IgD-negative memory B cell (primary cell): ENCODE measurements at regions not wholly inside any gene's neighbourhood (a gene's known extent, or its start where the extent isn't known, plus 50 kb on each side); places are given as distances from the start of the nearest gene placed in this dataset.

ENCODE experiments used
- H3K27ac Mint-ChIP-seq, 3 donors: one replicate each; pipeline ENCODE4 v1.8.0; 2020 to 2022; ENCODE audit warnings: mild to moderate bottlenecking in 3 of 3, mixed read lengths in 3 of 3, moderate library complexity in 1 of 3
- H3K27me3 Mint-ChIP-seq: one replicate; pipeline ENCODE4 v1.8.0; 2021; ENCODE audit warnings: mixed read lengths
- H3K36me3 Mint-ChIP-seq: one replicate; pipeline ENCODE4 v1.8.0; 2020; ENCODE audit warnings: mild to moderate bottlenecking, mixed read lengths
- H3K4me1 Mint-ChIP-seq, 3 donors: one replicate each; pipeline ENCODE4 v1.8.0; 2020 to 2022; ENCODE audit warnings: mixed read lengths in 3 of 3, mild to moderate bottlenecking in 1 of 3
- H3K4me3 Mint-ChIP-seq, 4 donors: one replicate each; pipeline ENCODE4 v1.8.0; 2020 to 2022; ENCODE audit warnings: mild to moderate bottlenecking in 4 of 4, mixed read lengths in 4 of 4, moderate library complexity in 3 of 4
- H3K9me3 Mint-ChIP-seq, 3 donors: one replicate each; pipeline ENCODE4 v1.8.0; 2020 to 2021; ENCODE audit warnings: mixed read lengths in 3 of 3, mild to moderate bottlenecking in 1 of 3

- Mint-ChIP-seq H3K4me1 (no peaks in the 10 kb centered on the region), H3K9me3 (no peaks in the 10 kb centered on the region), H3K27me3 (peaks cover 2% of the 10 kb centered on the region), H3K4me3 (no peak overlapping the region), H3K27ac (no peak overlapping the region), H3K36me3 (peaks cover 2% of the 10 kb centered on the region)
Measured at GRCh38 chr4:41436419-41436818, 101.5 kb upstream of the LIMCH1 start.

DNA sequence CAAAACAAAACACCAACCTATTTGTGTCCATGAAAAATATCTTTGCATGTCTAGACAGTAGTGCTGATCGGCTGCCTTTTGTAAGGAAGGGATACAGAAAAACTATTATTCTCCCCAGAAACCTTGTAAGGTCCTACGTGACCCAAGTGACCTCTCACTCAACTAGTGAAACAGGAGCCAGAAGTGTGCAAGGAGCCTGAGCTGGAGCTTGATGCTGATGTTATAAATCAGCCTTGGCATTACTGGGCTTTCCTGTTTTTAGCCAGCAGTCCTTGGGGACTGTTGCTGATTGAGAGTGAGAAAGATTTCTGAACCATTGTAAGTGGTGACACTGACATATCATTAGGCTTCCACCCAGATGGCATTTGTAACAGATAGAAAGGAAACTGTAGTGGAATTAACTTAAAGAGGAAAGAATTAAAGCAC lies 100.8 kb upstream of the LIMCH1 start:
- Mint-ChIP-seq H3K4me3 (no peak overlapping the region), H3K27me3 (peaks cover 2% of the 10 kb centered on the region), H3K36me3 (peaks cover 2% of the 10 kb centered on the region), H3K27ac (no peak overlapping the region), H3K9me3 (no peaks in the 10 kb centered on the region), H3K4me1 (no peaks in the 10 kb centered on the region)

- Mint-ChIP-seq H3K27me3 (no peaks in the 10 kb centered on the region), H3K36me3 (peaks cover 2% of the 10 kb centered on the region), H3K27ac (no peak overlapping the region)
Measured at GRCh38 chr4:41438931-41439297, 99.0 kb upstream of the LIMCH1 start.

GRCh38 chr4:41442810-41443209 lies 95.1 kb upstream of the LIMCH1 start:
- Mint-ChIP-seq H3K4me1 (no peaks in the 10 kb centered on the region), H3K9me3 (no peaks in the 10 kb centered on the region), H3K4me3 (no peak overlapping the region), H3K27me3 (no peaks in the 10 kb centered on the region), H3K36me3 (no peaks in the 10 kb centered on the region), H3K27ac (no peak overlapping the region)

More at GRCh38 chr4:41438931-41439297, 99.0 kb upstream of the LIMCH1 start:
- Mint-ChIP-seq H3K4me1 (no peaks in the 10 kb centered on the region), H3K4me3 (no peak overlapping the region), H3K9me3 (no peaks in the 10 kb centered on the region)

DNA sequence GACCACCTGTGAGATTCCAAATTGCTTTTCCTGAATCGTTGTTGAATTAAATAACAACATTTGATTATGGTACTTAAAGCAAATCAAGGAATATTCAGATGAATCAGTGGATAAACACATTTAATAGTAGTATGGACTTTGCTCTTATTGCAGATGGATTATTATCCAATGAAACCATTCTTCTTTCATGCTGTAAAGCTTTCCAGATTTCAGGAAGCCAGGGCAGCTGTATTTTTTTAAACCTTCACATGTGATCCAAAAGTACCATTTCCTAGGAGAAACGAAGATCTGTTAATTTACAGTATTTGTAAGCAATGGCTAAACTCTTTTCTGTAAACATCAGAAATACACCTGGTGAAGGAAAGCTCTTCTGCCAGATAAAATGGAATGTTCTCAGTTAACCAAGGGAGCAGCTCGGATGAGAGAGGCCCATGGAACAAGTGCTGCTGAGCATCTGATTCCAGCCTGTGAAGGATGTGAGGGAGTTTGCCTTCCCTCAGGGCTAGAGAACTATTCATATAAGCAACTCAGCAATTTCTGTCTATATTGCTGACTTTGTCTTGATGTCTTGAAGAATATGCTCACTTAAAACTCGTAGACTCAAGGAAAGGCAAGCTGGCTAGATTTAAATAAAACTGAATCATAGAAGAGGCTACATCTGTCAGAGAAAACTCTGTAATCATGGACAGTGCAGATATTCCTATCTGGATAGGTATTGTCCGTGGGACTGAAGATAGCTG lies 94.4 kb upstream of the LIMCH1 start:
- Mint-ChIP-seq H3K27ac (no peak overlapping the region), H3K4me3 (no peak overlapping the region), H3K9me3 (no peaks in the 10 kb centered on the region), H3K27me3 (no peaks in the 10 kb centered on the region), H3K4me1 (no peaks in the 10 kb centered on the region), H3K36me3 (no peaks in the 10 kb centered on the region)

- Mint-ChIP-seq H3K9me3 (peaks cover 0 to 2% (median 1%) of the 10 kb centered on the region in 3 donors), H3K27ac (no peak overlapping the region), H3K4me1 (no peaks in the 10 kb centered on the region), H3K4me3 (no peak overlapping the region), H3K36me3 (no peaks in the 10 kb centered on the region), H3K27me3 (no peaks in the 10 kb centered on the region)
Measured at GRCh38 chr4:41446391-41446790, 91.6 kb upstream of the LIMCH1 start.

GRCh38 chr4:41446981-41447725 lies 90.8 kb upstream of the LIMCH1 start:
- H3K4me3 Mint-ChIP-seq: no peak overlapping the region
- H3K27ac Mint-ChIP-seq: no peak overlapping the region
- no peaks in the 10 kb centered on the region for H3K36me3 Mint-ChIP-seq
- H3K4me1 Mint-ChIP-seq: no peaks in the 10 kb centered on the region
- peaks cover 0 to 5% (median 3%) of the 10 kb centered on the region in 3 donors for H3K9me3 Mint-ChIP-seq
- no peaks in the 10 kb centered on the region for H3K27me3 Mint-ChIP-seq

DNA sequence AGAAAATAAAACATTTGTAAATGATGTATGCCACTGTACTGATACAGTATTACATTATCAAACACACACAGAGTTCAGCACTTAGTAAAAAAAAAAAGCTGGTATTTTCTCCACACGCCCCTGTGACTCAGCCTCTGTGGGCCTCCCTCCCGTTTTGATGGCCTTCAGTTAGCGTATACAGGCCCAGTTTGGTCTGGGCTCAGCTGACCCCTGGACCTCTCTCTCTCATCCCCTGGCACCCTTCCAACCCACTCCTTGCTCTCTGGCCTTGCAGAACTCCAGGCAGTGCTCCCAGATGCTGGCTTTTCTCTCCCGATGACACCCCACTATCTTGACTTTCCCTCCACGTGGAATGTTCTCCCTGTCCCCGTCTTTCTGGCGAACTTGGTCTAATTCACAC lies 89.0 kb upstream of the LIMCH1 start:
- Mint-ChIP-seq H3K27me3 (no peaks in the 10 kb centered on the region), H3K9me3 (peaks cover 0 to 7% (median 3%) of the 10 kb centered on the region in 3 donors), H3K4me3 (no peak overlapping the region), H3K36me3 (no peaks in the 10 kb centered on the region), H3K4me1 (peaks cover 0 to 2% (median 0%) of the 10 kb centered on the region in 3 donors), H3K27ac (no peak overlapping the region)

DNA sequence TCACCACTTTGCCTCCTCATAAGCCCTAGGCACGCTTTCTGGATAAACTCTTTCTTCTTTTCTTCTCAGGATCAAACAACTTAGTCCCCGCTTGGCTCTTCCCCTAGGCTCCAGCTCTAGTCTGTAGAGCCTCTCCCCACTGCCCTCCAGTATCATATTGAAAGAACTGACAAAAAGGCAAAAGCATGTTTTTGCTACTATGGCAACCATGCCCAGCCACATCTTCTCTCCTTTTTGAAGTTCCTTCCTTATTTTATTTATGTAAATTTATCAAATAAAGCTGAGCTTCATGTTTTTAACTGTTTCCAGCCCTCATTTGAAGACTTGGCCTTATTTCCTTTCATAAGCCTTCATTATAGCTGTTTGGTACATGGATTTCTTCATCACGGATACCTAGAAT lies 86.0 kb upstream of the LIMCH1 start:
- H3K27ac Mint-ChIP-seq: no peak overlapping the region
- no peak overlapping the region for H3K4me3 Mint-ChIP-seq
- no peaks in the 10 kb centered on the region for H3K36me3 Mint-ChIP-seq
- H3K9me3 Mint-ChIP-seq: peaks cover 0 to 7% (median 3%) of the 10 kb centered on the region in 3 donors
- peaks cover 0 to 2% (median 0%) of the 10 kb centered on the region in 3 donors for H3K4me1 Mint-ChIP-seq
- no peaks in the 10 kb centered on the region for H3K27me3 Mint-ChIP-seq

DNA sequence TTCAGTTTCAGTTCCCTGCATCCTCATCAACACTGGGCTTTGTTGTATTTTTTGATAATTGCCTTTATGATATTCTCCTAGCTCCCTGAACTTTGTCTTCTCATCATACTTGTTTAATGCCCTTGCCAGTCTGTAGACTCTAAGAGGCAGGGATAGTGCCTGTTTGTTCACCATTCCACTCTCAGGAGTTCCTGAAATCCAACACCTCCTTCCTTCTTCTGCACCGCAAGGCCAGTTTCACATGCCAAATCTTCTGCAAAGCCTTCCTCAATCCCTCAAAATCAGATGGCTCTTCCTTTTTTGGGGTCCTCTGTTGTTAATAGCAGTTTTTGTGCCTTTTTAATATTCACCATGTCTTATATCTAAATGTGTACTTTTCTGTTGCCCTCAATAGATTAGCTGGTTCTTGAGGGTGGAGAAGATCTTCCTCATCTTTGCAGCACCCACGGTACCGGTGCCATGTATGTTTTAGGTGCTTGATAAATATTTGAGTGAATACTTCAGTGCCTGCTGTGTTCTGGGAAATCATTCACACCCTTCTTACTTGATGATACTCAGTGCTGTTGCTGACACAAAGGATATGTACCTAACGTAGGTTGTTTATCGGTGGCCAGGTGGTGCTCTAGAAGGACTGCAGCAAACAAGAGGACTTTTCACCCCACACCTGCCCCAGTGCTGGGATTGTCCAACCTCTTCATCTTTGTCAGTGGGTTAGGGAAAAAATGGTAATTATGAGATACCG lies 85.3 kb upstream of the LIMCH1 start:
- Mint-ChIP-seq H3K4me1 (peaks cover 0 to 2% (median 0%) of the 10 kb centered on the region in 3 donors), H3K9me3 (peaks cover 0 to 7% (median 3%) of the 10 kb centered on the region in 3 donors), H3K36me3 (no peaks in the 10 kb centered on the region), H3K27ac (no peak overlapping the region), H3K4me3 (no peak overlapping the region), H3K27me3 (no peaks in the 10 kb centered on the region)

GRCh38 chr4:41454423-41454822 lies 83.5 kb upstream of the LIMCH1 start:
- Mint-ChIP-seq H3K27ac (no peak overlapping the region), H3K27me3 (no peaks in the 10 kb centered on the region), H3K36me3 (no peaks in the 10 kb centered on the region), H3K4me1 (peaks cover 0 to 2% (median 0%) of the 10 kb centered on the region in 3 donors), H3K9me3 (peaks cover 0 to 7% (median 3%) of the 10 kb centered on the region in 3 donors), H3K4me3 (no peak overlapping the region)

- H3K9me3 Mint-ChIP-seq: peaks cover 0 to 8% (median 3%) of the 10 kb centered on the region in 3 donors
- H3K4me3 Mint-ChIP-seq: no peak overlapping the region
- peaks cover 0 to 2% (median 0%) of the 10 kb centered on the region in 3 donors for H3K4me1 Mint-ChIP-seq
- no peak overlapping the region for H3K27ac Mint-ChIP-seq
- H3K27me3 Mint-ChIP-seq: no peaks in the 10 kb centered on the region
- no peaks in the 10 kb centered on the region for H3K36me3 Mint-ChIP-seq
Measured at GRCh38 chr4:41455206-41455605, 82.8 kb upstream of the LIMCH1 start.

DNA sequence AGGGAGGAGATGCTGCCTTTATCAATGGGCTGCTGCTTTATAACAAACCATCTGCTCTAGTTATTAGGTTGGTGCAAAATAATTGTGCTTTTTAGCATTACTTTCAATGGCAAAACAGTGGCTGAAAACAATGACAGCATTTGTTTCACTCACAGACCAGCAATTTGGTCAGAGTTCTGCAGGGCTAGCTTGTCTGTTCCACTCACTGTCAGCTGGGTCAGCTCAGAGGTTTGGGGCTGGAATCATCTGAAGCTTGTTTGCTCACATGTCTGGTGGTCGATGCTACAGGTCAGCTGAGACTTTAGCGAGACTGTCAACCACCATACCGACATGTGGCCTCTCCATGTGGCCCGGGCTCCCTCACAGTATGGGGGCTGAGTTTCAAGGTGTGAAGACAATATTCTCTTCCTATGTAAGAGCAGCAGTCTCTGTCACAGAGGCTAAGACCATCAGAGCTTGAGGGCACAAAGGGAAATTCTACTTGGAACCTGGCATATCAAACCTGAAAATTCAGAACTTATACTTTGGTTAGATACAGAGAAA lies 81.3 kb upstream of the LIMCH1 start:
- Mint-ChIP-seq H3K4me1 (peaks cover 0 to 2% (median 0%) of the 10 kb centered on the region in 3 donors), H3K27ac (no peak overlapping the region), H3K9me3 (peaks cover 0 to 7% (median 0%) of the 10 kb centered on the region in 3 donors), H3K4me3 (no peak overlapping the region), H3K36me3 (no peaks in the 10 kb centered on the region), H3K27me3 (no peaks in the 10 kb centered on the region)

- no peaks in the 10 kb centered on the region for H3K27me3 Mint-ChIP-seq
- no peak overlapping the region for H3K4me3 Mint-ChIP-seq
- no peaks in the 10 kb centered on the region for H3K36me3 Mint-ChIP-seq
- H3K27ac Mint-ChIP-seq: no peak overlapping the region
- peaks cover 0 to 3% (median 0%) of the 10 kb centered on the region in 3 donors for H3K9me3 Mint-ChIP-seq
- peaks cover 0 to under 1% (median 0%) of the 10 kb centered on the region in 3 donors for H3K4me1 Mint-ChIP-seq
Measured at GRCh38 chr4:41458689-41459088, 79.3 kb upstream of the LIMCH1 start.

GRCh38 chr4:41460641-41461040 lies 77.3 kb upstream of the LIMCH1 start:
- Mint-ChIP-seq H3K4me1 (no peaks in the 10 kb centered on the region), H3K4me3 (no peak overlapping the region), H3K27me3 (no peaks in the 10 kb centered on the region), H3K27ac (no peak overlapping the region), H3K9me3 (peaks cover 0 to 4% (median 3%) of the 10 kb centered on the region in 3 donors), H3K36me3 (peaks cover 1% of the 10 kb centered on the region)
